GM21737 (cell line): ENCODE measurements at regions not wholly inside any gene's neighbourhood (a gene's known extent, or its start where the extent isn't known, plus 50 kb on each side); places are given as distances from the start of the nearest gene placed in this dataset.

Experiments
- ATAC-seq: cut with Tn5 transposase; IDR thresholded peaks from one replicate; pipeline ENCODE4 v1.9.1; 2021; ENCODE audit warnings: mild to moderate bottlenecking, moderate library complexity; ENCODE audit not compliant: unreplicated experiment

DNA sequence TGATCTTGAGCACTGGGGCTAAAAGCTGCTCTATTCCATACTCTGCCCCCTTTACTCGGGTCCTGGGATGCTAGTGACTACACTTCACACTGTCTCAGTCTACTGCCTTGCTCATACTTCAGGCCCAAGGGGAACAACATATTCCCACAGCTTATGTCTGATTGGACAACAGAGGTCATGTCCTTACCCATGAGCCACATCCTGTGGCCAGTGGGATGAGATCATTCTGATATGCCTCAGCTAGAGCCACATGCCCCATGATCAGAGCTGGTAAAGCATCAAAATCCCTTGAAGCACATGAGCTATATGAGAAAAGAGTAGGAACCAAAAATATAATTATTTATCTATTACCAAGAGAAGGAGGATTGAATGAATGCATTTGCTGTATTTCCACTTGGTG, 290.1 kb upstream of the TSHZ3 start:
- no peak for ATAC-seq

DNA sequence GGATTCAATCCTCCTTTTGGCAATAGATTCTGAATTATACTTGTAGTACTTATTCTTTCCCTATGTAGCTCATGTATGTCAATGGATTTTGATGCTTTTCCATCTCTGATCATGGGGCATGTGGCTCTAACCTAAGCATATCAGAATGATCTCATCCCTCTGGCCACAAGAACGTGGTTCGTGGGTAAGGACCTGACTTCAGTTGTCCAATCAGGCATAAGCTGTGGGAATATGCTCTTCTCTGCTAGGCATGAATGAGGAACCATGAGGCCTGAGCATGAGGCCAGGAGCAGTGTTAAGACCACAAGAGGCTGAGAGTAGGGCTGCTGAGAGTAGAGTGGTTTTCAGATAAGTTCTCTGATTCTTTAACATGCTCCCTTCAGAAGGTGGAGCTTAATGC, 292.4 kb upstream of the TSHZ3 start:
- no peak for ATAC-seq

DNA sequence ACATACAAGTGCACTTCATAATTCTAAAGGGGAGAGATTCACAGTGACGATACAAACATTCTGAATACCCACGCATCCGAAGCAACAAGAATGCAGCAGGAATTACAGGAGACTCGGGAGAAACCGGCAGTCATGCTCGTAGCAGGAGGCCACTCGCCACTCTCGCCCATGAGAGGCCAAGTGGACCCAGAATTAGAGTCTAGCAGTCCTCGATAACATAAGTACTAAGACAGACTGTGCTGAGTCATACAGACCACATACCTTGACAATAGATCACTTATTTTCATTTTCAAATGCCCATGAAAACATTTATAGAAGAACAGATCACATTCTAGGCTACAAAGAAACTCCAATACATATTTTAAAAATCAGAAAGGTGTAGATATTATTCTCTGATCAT, 299.1 kb upstream of the TSHZ3 start:
- ATAC-seq = no peak

DNA sequence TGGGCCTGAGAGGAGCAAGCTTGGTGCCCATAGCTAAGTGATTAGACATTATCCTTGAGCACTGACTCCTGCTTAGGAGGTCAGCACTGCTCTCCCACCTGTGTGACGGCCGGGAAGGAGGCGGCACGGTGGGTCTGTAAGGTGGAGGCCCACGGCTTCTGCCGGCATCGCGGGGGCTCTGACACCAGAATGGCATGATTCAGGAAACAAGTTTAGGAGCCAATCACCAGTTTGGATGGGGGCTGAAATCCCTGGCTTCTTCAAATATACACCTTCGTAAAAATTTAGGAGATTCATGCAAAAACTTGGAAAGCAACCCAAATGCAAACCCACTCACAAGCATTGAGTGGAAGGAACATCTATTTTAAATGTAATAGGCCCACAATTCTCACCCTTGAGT, 307.3 kb upstream of the TSHZ3 start:
- ATAC-seq = no peak

DNA sequence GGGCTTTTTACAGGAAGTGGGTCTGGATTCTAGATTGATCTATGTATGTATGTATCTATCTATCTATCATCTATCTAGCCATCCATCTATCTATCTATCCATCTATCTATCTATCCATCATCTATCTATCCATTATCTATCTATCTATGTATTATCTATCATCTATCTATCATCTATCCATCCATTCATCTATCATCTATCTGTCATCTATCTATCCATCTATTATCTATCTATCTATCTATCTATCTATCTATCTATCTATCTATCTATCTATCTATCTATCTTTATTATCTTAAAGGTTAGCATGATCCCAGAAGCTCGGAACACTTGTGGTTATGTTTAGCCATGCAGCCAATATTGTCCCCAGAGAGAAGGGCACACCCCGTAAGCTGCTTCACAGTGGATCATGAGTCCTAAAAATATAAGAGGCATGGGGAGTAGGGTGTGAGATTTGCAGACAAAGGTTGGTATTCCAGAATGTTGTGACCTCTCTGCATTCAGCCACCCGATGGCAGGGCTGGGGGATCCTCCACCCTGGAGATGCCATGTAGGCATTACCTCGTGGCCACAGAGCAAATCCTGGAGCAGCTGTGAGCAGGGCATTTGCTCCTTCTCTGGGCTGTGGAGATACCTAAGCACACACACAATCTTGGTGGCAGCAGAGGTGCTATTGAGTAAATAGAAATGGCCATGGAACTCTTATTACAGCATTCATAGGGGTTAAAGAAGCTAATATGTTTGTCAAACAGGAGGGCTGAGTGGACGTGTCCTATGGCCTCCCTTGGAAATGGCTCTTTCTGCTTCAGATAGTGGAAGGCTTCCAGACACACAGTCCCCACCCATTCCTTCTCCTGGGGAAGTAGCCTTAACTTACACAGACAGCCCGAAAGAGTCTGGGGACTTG, 310.0 kb upstream of the TSHZ3 start:
- no peak for ATAC-seq

DNA sequence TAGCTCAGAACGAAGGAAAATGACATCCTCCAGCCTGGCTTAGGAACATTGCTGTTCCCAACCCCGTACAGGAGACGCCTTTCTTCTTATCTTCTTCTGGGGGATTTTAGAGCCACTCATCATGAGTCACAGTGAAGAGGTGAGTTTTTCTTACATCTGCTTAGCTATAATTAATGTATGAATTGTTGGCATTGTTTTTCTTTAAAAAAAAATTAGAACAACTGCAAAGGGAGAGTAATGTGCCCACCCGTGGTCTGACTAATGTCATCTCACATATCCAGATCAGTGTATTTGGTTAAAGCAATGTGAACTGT, 310.6 kb upstream of the TSHZ3 start:
- ATAC-seq = no peak

DNA sequence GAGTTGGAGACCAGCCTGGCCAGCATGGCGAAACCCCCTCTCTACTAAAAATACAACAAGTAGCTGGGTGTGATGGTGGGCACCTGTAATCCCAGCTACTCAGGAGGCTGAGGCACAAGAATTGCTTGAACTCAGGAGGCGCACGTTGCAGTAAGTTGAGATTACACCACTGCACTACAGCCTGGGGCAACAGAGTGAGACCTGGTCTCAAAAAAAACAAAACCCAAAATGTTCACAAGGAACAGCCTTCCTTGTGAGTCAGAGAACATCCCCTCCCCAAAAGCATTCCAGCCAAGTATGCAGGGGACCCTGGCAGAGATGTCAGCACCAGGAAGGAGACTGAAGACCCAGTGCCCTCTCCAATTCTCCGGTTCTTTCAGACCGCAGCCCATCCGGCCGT, 314.9 kb upstream of the TSHZ3 start:
- no peak for ATAC-seq

DNA sequence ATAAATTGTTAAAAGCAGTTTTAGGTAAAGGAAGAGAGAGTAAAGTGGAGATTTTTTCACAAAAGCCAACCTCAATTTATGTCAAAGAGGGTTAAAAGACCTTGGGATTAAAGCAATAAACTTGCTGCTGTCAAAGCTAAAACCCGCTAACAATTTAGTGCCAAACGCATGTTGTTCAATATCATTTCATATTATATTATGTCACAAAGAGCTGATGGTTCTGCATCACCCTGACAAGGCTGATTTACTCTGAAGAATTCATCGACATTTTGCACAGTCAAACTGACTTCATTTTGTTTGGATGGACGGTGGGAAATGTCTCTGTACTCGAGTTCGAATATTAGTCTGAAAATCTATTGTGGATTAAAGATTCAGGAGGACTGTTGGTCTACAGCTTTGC, 315.8 kb upstream of the TSHZ3 start:
- no peak for ATAC-seq

DNA sequence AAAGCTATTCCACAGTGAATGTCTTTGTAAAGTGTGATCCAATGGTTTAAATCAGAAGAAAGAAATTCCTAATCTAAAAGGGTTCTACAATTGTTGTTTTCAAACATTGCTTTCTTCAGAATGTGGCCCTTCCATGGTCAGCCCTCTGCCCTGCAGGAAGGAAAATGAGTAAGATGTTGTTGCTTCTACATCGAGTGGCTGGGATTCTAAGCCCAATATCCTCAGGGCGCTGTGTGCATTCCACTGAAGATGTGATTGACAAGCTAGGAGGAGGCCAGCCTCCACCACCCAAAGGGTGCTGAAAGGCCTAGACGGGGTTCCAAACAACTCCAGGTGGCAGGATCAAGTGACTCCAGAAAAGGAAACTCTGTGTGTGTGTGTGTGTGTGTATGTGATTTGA, 316.9 kb upstream of the TSHZ3 start:
- ATAC-seq = no peak

DNA sequence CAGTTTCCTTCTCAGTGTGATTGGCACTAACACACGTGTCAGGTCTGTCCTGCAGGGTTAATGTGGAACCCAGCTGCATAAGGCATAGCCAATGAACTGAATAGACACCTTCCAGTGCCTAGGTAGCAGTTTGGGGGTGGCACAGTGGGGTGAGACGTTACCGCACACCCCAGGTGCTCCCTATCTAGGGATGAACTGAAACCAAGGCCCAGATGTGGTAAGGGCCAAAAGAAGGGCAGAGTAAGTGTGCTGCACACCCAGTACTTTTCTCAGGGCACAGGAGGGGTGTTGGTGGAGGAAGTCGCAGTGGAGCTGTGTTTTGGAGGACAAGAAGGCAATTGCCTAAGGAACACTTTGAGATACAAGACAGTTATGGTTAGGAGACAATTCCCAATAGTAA, 317.9 kb upstream of the TSHZ3 start:
- ATAC-seq = no peak

DNA sequence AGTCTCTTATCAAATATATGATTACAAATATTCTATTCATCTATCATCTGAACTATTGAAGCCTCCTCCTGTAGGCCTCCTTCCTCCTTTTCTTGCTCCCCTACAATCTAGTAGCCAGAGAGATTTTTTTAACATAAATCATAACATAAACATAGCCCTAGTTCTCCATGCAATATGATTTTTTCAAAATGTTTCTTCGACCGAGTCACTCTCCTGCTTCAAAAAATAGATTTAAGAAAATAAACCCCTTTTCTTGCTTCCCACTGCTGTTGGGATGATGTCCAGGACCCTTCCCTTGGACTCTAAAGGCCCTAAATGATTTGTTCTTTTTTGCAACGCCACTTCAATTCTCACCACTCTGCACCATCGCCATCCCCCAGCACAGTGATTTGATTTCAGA, 319.7 kb upstream of the TSHZ3 start:
- no peak for ATAC-seq

DNA sequence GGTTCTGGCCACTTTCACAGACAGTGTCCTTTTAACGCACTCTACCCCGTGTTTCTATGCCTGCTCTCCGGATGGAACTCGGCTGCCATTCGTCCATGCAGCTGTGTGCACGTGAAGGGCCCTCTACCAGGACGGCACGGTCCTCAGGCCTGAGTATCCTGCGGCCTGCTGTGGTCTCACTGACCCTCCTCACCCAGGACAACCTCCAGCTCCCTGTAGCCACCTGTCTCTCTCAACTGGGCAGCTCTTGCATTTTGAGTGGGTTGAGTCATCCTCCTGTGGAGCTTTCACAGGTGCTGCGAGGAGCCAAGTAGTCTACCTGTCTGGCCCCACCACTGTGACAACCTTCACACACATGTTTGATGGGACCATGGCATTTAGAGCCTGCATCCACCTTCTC, 321.7 kb upstream of the TSHZ3 start:
- ATAC-seq = no peak

DNA sequence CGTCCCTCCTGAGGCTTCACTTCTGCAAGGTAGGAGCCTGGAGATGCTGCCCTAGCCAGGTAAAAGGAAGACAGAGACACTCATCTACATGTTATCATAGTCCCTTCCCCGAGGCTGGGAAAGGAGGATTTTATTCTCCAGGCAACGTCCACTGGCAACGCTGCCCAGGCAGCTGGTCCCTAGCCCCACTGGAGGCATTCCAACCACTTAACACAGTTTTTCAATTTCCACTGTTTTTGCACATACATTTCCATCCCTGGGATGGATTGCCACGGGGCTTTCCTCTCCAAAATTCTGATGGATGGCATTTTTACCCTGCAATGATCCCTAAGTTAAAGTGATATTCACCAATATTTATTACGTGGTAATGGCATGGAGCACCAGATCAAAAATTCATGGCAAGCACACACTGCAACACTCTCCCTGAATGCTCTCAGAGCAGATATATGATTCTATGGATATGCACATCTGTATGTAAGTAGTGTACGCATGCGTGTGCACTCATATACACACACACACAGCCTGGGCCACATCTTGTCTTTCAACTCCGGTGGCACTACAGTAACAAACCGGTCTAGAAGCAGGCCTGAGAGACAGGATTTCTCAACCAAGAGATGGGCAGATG, 322.3 kb upstream of the TSHZ3 start:
- no peak for ATAC-seq

DNA sequence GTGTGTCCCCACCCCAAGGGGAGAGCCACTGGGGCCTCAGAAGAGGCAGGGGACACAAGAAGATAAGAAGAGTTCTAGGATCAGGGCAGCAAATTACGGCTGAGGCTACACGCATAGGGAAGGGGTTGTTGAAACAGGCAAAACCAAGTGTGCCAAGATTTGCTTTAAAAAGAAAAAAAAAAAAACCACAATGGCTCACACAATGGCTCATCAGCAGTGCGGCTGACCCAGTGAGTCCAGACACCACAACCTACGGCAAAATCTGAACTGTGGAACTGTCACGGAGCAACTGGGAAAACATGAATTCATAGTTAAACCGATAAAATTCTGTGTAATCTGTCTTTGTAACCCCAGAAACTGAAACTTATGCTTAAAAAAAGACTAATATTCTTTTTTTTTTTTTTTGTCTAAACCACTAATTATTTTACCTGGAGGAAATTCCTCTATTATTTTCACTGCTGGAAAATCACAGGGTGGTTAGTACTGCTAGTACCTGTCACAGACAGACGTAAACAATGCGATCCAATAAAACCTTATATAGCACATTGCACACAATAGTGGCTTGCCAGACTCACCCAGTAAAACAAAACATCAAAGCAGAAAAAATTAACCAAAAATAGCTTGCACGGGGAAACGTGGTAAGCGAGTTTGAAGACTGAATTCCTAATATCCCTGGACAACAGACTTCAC, 325.4 kb upstream of the TSHZ3 start:
- ATAC-seq = no peak

DNA sequence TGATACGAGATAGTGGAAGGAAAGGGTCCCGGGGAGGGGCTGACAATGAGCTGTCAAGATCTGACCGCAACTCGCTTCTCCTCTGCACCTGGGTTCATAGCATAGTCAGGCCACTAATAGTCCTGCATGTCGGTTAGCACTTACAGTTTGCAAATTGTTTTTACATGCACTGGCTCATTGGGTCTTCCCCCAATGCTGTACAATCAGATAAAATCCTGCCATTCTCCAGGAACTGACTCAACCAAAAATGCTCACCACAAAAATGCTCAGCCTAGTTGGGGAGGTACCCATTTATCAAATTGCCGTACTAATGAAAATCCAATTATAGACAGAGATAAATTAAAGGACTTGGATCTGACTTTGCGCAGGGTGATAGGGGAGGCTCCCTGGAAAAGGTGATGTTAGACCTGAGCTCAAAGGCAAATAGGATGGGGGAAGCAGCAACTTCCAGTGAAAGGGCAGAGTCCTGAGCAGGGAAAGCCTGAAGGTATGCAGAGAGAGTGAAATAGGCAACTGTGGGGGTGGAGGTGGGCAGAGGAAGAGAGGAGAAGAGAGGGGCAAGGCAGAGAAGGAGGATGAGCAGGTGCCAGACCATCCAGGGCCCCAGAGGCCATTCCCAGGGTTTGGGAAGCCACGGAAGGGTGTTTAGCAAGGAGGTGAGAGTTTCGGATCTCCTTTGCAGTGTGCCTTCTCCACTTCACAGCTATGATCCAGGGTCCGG, 326.1 kb upstream of the TSHZ3 start:
- ATAC-seq = no peak

DNA sequence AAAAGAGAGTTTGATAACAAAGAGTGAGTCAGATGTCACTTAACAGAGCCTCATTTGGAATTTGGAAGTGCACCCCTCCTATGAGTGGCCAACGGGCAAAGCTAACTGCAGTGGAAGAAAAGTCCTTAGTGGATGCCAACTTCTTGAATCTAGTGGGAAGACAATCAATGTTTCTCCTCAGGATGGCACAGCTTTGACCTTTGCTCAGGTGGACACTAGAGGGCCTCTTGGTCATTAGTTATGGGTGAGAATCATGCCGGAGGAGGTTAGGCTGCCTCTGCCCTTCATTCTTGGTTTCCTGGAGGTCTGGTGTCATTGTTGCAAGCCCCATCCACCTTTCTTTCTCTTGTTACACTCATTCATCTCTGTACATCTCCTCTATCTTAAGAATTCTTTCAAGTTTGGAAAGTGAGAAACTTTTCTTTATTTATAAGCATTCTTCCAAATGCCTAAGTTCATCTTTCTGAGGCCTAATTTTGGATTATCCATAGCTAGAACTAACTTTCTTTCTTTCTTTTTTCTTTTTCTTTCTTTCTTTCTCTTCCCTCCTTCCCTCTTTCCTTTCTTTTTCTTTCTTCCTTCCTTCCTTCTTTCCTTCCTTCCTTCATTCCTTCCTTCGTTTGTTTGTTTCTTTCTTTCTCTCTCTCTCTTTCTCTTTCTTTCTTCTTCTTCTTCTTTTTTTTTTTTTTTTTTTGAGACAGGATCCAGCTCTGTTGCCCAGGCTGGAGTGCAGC, 327.2 kb upstream of the TSHZ3 start:
- ATAC-seq = no peak

DNA sequence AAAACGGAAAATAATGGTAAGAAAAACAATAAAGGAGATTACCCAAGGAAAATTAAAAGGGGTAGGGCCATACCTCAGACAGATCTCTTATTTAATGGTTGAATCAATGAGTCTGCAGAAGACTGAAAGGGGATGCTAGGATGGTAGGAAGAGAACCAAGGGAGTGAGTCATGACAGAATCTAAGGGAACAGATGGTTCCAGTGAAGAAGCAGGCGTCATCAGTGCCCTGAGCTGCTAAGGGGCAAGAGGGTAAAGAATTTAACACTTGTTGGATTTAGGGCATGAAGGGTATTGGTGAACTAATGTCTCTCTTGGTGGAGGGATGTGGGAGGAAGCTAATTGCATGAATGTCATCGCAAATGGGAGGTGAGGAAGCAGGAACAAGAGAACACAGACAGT, 329.2 kb upstream of the TSHZ3 start:
- ATAC-seq = no peak

DNA sequence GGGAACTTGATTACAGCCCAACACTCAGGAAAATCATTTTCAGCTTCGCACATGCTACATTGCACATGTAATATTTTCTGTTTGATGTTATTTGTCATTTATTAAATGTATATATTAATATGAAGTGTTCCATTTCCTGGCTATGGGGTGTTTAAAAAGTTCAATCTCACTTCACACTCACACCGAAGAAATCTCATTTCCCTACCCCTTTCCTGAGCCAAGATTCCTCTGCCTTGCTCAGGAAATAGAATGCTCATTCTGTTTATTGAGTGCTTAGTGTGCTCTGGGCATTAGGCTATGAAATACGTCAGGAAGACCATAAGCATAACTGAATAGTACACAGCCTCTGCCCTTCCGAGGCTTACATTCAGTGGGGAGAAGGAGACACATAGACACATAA, 331.9 kb upstream of the TSHZ3 start:
- ATAC-seq = no peak

DNA sequence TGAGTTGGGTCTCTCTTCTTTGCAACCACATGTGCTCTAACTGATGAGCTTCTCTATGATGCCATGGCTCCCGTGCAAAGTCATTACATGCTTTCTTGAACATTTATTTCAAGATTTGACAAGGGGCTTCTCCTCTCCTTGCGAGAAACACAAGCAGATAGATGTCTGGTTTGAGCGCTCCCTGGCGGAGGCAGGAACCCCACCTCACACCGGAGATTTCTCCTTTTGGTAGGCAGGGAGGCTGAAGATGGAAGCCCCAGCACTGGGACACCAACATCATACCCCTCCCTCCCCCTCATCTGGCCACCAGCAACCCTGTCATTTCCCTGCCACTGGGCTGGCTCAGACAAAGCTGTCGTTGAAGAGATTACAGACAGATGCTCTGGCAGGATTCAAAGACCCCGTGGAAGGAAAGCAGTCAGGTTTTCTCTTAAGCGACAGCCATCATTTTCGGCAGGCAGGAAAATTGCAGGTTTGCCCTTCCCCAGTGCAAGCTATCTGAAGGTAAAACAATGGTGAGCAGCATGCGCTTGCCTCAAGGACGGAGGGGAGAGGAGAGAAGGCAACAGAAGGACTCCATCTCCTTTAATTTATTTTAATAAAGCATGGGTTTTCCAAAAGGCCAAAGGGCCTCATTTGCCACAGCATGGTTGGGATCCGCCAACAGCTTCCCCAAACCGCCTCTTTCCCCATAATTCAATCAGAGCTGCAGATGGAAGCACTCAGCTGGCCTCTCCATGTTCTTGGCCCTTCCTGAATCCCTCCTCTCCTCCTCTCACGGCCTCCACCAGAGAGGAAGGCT, 344.1 kb upstream of the TSHZ3 start:
- ATAC-seq = no peak

DNA sequence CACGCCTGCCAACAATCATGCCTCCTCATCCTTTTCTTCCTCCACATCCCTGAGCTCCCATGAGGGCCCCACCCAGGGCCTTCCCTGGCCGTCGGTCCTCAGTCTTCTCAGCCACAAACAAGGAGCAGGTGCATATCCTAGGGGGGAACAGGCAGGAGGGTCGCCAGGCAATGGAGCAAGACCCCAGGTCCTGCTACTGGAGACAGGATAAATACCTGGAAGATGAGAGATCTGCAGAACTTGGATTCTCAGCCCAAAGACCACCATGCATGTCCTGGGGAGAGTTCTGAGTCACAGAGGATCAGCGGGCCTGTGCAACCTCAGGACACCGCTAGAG, 344.7 kb upstream of the TSHZ3 start:
- ATAC-seq = no peak
